D341Med (cell line): ENCODE measurements at regions not wholly inside any gene's neighbourhood (a gene's known extent, or its start where the extent isn't known, plus 50 kb on each side); places are given as distances from the start of the nearest gene placed in this dataset.
"Not testable (repeated sequence)": the region's sequence is repeated elsewhere in the genome, so short reads cannot be mapped to it uniquely, and the experiment has no call there.

Source experiments
- DNase-seq: peaks from one replicate; pipeline ENCODE4 v3.0.0; 2012; ENCODE audit warnings: low spot score

GRCh38 chr4:32855622-32856021 lies 2135.5 kb downstream of the PCDH7 start:
- no peak for DNase-seq

GRCh38 chr4:32858361-32858760 lies 2138.2 kb downstream of the PCDH7 start:
- no peak for DNase-seq

- no peak for DNase-seq
These were observed 2138.8 kb downstream of the PCDH7 start for GRCh38 chr4:32858971-32859370.

DNA sequence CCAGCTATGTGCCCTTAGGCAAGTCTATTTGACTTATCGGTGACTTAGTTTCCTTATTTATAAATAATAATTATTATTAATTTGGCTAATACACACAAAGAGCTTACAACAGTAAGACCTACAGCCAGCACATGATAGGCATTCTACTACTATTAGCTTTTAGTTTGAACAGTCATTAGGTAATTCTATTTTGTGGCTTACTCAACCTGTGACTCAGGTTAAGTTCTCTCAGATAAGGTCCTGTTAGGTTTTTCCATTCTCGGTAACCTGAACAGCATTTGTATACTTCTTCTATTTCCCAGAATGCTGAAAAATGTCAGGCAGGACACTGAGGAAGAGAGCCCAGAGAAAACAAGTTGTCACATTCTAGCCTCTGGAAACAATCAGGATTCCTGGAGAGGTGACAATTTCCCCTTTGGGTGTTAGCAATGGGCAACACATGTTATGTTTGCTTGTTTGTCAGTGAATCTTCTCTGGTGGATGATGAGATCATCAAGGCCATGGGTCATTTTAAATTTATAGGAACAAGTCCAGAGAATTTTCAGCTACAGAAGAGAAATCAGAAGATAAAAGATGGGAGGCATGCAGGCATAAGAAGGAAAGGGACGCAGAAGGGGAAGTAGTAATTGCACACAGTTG lies 2144.7 kb downstream of the PCDH7 start:
- no peak for DNase-seq

DNA sequence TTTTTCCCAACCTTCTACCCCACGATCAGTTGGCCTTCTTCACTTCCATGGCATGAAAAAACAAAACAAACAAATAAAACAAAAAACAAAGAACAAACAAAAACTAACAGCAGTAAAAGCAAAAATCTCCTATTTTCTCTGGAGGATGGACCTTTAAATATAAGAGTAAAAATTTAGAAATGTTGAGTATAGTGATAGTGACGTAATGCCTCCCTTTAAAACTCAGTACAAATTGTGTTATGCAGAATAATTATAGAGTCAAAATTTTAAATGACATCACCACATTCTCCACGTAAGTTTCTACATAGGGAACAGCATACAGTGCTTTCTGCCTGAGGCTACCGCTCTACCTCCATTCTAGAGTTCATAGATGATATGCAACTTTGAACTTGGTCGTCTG lies 2156.4 kb downstream of the PCDH7 start:
- DNase-seq: no peak

- DNase-seq: no peak
These were observed 2159.7 kb downstream of the PCDH7 start for GRCh38 chr4:32879913-32880312.

- DNase-seq: no peak
These were observed 2164.0 kb downstream of the PCDH7 start for GRCh38 chr4:32884198-32884597.

DNA sequence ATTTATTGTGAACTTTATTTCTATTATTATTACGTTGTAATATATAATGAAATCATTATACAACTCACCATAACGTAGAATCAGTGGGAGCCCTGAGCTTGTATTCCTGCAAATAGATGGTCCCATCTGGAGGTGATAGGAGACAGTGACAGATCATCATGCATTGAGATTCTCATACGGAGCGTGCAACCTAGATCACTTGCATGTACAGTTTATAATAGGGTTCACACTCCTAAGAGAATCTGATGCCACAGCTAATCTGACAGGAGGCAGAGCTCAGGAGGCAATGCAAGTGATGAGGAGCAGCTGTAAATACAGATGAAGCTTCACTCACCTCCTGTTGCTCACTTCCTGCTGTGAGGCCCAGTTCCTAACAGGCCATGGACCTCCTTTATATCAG lies 2170.2 kb downstream of the PCDH7 start:
- DNase-seq: no peak

DNA sequence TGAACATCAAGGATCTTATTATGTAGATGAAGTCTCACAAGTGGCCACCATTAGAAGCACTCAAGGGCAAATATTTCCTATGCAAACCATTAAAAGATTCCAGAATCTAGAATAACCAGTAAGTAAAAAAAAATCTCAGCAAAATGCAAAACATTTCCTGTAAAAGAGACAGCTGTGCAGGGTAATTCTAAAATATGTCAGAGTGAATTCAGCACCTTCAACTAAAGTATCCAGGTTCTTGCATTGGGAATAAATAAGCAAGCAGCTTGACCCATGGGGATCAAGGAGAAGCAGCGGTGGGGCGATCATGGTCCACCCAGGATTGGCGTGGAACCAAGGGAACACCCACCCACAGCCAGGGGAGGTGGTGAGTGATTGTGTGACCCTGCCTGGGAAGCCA lies 2188.9 kb downstream of the PCDH7 start:
- no peak for DNase-seq

DNA sequence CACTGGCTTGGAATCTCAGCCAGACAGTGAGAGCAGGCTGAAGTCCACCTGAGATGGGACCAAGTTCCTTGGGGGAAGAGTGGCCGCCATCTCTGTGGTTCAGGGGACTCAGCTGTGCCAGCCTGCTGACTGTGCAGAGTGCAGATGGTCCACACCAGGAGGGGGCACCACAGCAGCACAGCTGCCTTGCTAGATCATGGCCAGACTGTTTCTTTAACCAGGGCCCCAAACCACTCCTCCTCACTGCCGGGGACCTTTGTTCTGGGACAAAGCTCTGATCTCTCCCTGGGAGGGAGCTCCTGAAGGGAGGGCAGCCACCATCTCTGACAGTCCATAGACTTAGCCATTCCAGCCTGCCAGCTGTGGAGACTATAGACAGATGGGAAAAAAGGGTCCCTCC lies 2189.6 kb downstream of the PCDH7 start:
- no peak for DNase-seq

GRCh38 chr4:32917586-32917985 lies 2197.4 kb downstream of the PCDH7 start:
- DNase-seq: no peak

DNA sequence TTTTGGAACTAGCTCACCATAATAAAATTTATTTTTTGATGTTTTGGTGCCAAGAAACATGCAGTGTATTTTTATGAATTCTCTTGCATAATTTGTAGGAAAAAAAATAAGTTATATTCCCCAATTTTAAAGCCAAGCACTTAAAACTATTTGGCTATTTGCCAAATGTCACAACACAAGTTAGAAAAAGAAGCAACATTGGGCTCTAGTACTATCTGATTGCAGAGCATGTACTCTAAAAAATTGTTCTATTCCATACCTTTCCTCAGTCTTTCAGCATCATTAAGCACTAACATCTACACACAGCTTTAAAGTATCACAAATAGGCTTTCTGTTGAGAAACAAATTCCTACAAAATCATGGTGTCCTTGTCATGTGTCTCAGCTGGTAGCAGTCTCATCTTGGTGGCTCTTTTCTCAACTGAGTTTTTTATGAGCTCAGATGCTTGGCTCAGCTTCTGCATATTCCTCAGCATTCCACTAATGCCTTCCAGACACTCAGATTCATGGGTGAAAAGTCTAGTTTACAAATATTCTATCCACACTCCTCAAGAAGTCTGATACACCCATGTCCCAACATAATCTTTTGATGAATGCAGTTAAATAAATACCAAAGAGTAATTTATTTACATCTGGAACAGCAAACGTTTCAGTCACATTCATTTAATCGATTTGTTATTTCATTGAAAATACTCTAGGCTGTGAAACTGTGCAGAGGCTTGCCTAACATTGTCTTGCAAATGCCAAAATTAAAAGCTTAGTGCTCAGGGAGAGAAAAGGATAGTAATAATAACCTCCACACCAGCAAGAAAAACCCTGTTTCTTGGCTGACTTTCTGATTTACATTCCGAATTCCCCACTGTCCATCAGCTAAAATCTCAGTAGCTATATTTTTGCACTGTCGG lies 2209.9 kb downstream of the PCDH7 start:
- no peak for DNase-seq

DNA sequence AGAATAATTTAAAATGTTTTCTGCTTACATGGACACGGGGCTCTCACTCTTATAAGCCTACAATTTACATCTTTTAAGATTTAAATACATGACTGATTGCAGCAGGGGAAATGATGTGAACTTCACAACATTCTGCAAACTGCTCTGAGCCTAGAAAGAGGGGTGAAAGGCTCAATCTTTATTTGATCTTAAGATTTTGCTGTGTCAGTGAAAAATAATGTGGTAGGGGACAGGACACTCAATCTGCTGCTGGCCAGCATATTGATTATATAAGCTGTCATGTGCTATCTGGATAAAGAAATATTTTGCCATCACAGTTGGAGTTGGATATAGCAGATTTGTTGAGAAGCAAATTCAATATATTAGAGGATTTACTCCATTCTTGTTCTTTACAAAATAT lies 2210.5 kb downstream of the PCDH7 start:
- DNase-seq: no peak

DNA sequence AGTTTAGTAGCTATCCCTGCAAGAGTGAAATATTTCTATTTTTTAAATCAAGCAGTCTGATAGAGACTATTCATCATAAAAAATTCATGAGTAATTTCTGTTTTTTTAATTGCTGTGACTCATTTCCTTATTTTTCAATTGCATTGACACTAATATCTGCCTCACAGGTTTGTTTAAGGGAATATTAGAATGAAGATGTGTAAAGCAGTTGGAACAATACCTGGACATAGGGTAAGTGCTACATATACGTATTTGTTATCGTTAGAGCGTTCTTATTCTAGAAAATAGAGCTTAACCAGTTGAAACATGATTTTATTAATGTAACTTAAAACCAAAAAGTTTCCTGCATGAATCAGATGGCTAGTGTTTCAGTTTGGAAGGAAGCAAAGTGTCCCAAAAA lies 2211.3 kb downstream of the PCDH7 start:
- DNase-seq: no peak

DNA sequence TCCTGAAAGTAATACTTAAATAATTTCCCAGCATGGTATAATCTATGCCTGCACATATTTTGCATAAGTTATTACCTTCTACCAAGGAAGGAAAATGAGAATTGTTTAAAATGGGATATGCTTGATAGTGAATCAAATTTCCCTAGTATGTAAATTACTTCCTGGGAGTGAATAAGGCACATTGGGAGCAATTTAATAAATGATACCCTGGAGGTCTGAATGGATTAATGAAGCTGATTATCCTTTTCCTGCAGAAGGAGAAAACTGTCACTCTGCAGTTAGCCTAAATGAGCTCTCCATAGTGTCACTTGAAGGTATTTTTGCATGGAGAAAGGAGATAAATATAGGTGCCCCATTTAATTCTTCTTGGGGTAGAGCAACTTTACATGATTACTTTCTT lies 2212.0 kb downstream of the PCDH7 start:
- DNase-seq: no peak

GRCh38 chr4:32939222-32939621 lies 2219.1 kb downstream of the PCDH7 start:
- DNase-seq: not testable (repeated sequence)

DNA sequence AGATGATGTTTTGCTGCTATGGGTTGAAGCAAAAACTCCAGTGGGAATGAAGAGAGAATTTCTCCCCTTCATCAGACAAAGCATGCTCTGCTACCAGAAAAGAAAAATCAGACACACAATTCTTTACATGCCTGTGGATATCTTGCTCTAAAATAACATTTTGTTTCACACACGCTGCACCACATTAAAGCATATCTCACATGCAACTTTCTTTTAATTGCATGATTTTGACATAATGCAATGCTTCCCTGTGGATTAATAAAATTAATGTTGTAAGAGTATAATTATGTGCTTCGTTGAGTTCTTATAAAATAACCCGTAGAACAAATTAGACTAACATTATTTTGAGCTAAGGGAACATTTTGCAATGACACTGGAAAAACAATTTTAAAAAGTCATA lies 2230.7 kb downstream of the PCDH7 start:
- no peak for DNase-seq

DNA sequence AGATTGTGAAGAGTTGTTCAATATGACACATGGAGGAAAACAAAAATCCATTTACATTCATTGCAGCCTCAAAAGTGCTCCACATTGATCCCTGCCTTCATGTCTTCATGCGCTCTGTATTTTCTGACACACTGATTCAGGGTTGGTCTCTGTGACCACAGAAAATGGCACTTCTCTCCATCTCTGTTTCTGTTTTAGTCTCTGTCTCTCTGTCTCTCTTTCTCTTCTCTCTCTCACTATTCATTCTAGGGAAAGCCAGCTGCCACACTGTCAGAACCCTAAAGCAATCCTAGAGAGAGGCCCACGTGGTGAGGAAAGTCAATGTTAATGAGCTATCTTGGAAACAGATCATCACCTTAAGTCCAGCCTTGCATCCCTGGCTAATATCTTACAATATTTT lies 2238.4 kb downstream of the PCDH7 start:
- no peak for DNase-seq

GRCh38 chr4:32962100-32962499 lies 2241.9 kb downstream of the PCDH7 start:
- DNase-seq: no peak

DNA sequence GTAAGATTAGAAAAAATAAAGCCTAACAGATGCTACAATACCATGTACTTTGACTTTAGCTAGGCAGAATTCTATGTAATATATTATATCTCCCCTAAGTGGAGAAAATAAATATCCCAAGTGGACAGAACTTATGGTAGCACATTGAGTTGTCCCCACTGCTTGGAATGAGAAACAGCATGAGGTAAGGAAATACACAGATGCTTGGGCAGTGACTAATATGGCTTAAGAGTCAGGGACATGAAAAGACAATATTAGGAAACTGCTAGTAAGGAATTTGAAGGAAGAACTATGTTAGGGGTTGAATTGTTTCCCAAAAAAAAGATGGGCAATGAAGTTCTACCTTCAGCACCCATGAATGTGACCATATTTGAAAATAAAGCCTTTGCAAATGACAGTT lies 2265.1 kb downstream of the PCDH7 start:
- DNase-seq: no peak

GRCh38 chr4:32986236-32986635 lies 2266.1 kb downstream of the PCDH7 start:
- no peak for DNase-seq

- no peak for DNase-seq
These were observed 2266.9 kb downstream of the PCDH7 start for GRCh38 chr4:32987111-32987510.

DNA sequence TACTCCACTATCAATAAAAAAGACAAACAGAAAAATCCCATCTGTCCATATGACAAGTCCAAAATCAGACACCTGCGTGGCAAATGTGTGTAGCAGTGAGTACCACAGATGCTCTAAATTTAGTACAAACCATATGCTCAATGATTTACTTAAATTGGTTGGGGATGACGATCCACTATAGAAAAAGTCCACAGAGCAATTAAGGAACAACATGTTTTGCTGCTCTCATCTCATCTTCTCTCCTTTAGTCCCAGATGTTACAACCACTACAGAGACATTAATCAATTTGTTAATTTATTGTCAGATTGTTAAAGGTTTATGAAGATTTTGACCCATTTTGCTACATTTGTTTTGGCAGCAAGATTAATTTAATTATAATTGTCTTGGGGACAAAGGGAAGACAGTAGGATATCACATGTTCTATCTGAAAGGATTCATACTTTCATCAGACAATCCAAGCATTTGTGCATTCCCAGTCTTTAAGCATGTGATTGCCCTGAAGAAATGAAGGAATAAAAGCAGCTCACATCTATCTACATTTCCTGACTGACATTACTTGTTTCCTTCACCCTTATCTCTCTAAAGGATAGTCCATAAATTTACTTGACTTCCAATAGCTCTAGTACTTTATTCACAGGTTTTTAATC lies 2268.1 kb downstream of the PCDH7 start:
- DNase-seq: no peak
